Transverse colon (tissue), 4 donors: ENCODE measurements at regions not wholly inside any gene's neighbourhood (a gene's known extent, or its start where the extent isn't known, plus 50 kb on each side); places are given as distances from the start of the nearest gene placed in this dataset.
A peak's percentile ranks its signal among the peaks of the same experiment; 100 is the strongest.

Experiments
- DNase-seq: peaks from one replicate; pipeline ENCODE4 v3.0.0-alpha.2; 2019
- H3K27ac ChIP-seq, 4 donors: fragments of 200-600 bp; sonication (generic); 2 replicates each; pipeline ENCODE4 v1.5.1; 2016 to 2018; ENCODE audit warnings: inconsistent platforms in 4 of 4
- H3K27me3 ChIP-seq: fragments of 200-600 bp; sonication (generic); 2 replicates; pipeline ENCODE4 v1.5.1; 2017; ENCODE audit warnings: inconsistent platforms
- H3K36me3 ChIP-seq, 4 donors: fragments of 200-600 bp; sonication (generic); 2 replicates each; pipeline ENCODE4 v1.5.1; 2017 to 2019; ENCODE audit warnings: inconsistent platforms in 4 of 4
- H3K4me1 ChIP-seq, 4 donors: fragments of 200-600 bp; sonication (generic); 2 replicates each; pipeline ENCODE4 v1.5.1; 2017 to 2020; ENCODE audit warnings: inconsistent platforms in 4 of 4
- H3K4me3 ChIP-seq, 4 donors: fragments of 200-600 bp; sonication (generic); 1 replicate in 1 of 4; 2 replicates in 3 of 4; pipeline versions ENCODE4 v1.5.1 to v1.6.1; 2017 to 2019; ENCODE audit warnings: inconsistent platforms in 4 of 4
- H3K9me3 ChIP-seq, 2 donors: fragments of 200-600 bp; sonication (generic); 2 replicates each; pipeline ENCODE4 v1.5.1; 2017 to 2019; ENCODE audit warnings: inconsistent platforms in 2 of 2
- EP300 ChIP-seq: sonication (generic); formaldehyde crosslinking; IDR thresholded peaks from one replicate; pipeline ENCODE4 v1.6.1; 2017; ENCODE audit warnings: antibody characterized with exemption, low read depth
- POLR2A ChIP-seq: fragments of 450-650 bp; IDR thresholded peaks from one replicate; pipeline ENCODE4 v1.6.1; 2016; ENCODE audit warnings: antibody characterized with exemption, mild to moderate bottlenecking, moderate library complexity
- POLR2AphosphoS5 ChIP-seq, 3 donors: sonication (generic); formaldehyde crosslinking; IDR thresholded peaks; one replicate each; pipeline ENCODE4 v1.6.1; 2016; ENCODE audit warnings: antibody characterized with exemption in 3 of 3
- WGBS, 2 donors: methylation state at CpG; one replicate each; pipeline ENCODE4 v1.1.5; 2018; ENCODE audit warnings: low coverage in 1 of 2; 5-methylcytosine and 5-hydroxymethylcytosine counted together
- in situ Hi-C, 4 donors: fragments of 200-750 bp; cut with MboI; loops; one replicate each; pipeline versions ENCODE4 v1.15.0 to v1.15.1; 2017; ENCODE audit warnings: low sequenced_read_pairs in 3 of 4, low pct_ligation_motif_present in 1 of 4, low pct_unique_long_range_greater_than_20kb in 1 of 4
- intact Hi-C: fragments of 100-400 bp; cut with DNase I; formaldehyde crosslinking; loops from one replicate; pipeline ENCODE4 v1.15.1; 2023; ENCODE audit warnings: low total_unique reads
- TF ChIP-seq, protein P1 (sequence below), 5 experiments: fragments of 200-600 bp in 3 of 5; fragments of 450-650 bp in 2 of 5; sonication (generic) in 3 of 5; IDR thresholded peaks; 1 replicate in 2 of 5; 2 replicates in 3 of 5; pipeline ENCODE4 v1.5.1; 2016 to 2017; ENCODE audit warnings: antibody characterized with exemption in 5 of 5, inconsistent platforms in 3 of 5, mild to moderate bottlenecking in 2 of 5, moderate library complexity in 1 of 5

- intact Hi-C loops, result loop anchor here (5.0 kb wide), 1 partner anchor 1629 kb away; no protein-coding TSS in a partner anchor
- TF ChIP-seq EP300 (no peak), POLR2AphosphoS5 (IDR thresholded peaks at IDR 0.05) (no peak), POLR2A (no peak)
- TF ChIP-seq, protein P1, sequence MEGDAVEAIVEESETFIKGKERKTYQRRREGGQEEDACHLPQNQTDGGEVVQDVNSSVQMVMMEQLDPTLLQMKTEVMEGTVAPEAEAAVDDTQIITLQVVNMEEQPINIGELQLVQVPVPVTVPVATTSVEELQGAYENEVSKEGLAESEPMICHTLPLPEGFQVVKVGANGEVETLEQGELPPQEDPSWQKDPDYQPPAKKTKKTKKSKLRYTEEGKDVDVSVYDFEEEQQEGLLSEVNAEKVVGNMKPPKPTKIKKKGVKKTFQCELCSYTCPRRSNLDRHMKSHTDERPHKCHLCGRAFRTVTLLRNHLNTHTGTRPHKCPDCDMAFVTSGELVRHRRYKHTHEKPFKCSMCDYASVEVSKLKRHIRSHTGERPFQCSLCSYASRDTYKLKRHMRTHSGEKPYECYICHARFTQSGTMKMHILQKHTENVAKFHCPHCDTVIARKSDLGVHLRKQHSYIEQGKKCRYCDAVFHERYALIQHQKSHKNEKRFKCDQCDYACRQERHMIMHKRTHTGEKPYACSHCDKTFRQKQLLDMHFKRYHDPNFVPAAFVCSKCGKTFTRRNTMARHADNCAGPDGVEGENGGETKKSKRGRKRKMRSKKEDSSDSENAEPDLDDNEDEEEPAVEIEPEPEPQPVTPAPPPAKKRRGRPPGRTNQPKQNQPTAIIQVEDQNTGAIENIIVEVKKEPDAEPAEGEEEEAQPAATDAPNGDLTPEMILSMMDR (IDR thresholded peaks at IDR 0.05), result no peak
- peak overlapping the region in 2 of 4 donors; percentile 56 to 75 for H3K27ac ChIP-seq
Measured at GRCh38 chr12:4118601-4119156, 154.9 kb upstream of the CCND2 start.

DNA sequence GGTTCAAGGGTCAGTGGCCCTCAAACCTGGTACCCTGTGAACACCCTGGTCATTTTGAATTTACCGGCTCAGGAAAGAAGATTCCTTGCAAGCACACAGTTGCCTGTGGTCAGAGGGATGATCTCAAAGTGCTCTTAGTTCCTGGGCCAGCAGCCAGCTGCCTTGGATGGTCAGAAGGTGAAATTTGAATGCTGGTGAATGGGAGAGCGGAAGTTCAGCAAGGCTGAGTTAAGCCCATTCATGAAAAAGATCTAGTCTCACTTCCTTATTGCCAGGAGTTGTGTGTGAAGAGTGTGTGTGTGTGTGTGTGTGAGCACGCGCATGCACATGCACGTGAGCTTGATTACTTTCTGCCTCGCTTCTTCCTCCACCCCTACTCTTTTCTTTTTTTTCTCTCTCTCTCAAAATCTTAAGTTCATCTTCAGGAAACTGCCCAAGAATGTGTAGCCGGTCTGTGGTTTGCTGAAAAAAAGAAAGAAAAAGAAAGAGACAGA is 155.5 kb upstream of the CCND2 start:
- Histone ChIP-seq H3K27me3 (no peaks in the 10 kb centered on the region), H3K4me1 (peaks cover 23 to 33% (median 27%) of the 10 kb centered on the region in 4 donors), H3K36me3 (no peaks in the 10 kb centered on the region), H3K4me3 (no peak overlapping the region), H3K9me3 (no peaks in the 10 kb centered on the region), H3K27ac (peak overlapping the region; percentile 39 to 75 (median 62))
- in situ Hi-C loops (loop anchor here in 3 of 4 donors (10.0 to 25.0 kb wide), 2 partner anchors 157 to 169 kb away; partner anchors contain the start of gene CCND2 (in 1 of the 3)), intact Hi-C loops (loop anchor here (5.0 kb wide), 1 partner anchor 1629 kb away; no protein-coding TSS in a partner anchor)
- WGBS, 2 donors, result 7 to 11% methylated on average over 5 to 7 of the region's 7 CpGs
- TF ChIP-seq EP300, result no peak
- peak in 1 of 3 donors; percentile 32 for TF ChIP-seq POLR2AphosphoS5 (IDR thresholded peaks at IDR 0.05)
- TF ChIP-seq POLR2A, result peak; percentile 5
- DNase-seq, result peak; percentile 80

More at GRCh38 chr12:4118601-4119156, 154.9 kb upstream of the CCND2 start:
- WGBS, 2 donors, result 0 to 48% methylated on average over 2 to 7 of the region's 7 CpGs
- no peak for DNase-seq
- Histone ChIP-seq H3K4me1 (peaks cover 23 to 33% (median 27%) of the 10 kb centered on the region in 4 donors), H3K27me3 (no peaks in the 10 kb centered on the region), H3K4me3 (no peak overlapping the region), H3K36me3 (no peaks in the 10 kb centered on the region), H3K9me3 (no peaks in the 10 kb centered on the region)
- in situ Hi-C loops, result loop anchor here in 3 of 4 donors (10.0 to 25.0 kb wide), 2 partner anchors 156 to 169 kb away; partner anchors contain the start of gene CCND2 (in 1 of the 3)

DNA sequence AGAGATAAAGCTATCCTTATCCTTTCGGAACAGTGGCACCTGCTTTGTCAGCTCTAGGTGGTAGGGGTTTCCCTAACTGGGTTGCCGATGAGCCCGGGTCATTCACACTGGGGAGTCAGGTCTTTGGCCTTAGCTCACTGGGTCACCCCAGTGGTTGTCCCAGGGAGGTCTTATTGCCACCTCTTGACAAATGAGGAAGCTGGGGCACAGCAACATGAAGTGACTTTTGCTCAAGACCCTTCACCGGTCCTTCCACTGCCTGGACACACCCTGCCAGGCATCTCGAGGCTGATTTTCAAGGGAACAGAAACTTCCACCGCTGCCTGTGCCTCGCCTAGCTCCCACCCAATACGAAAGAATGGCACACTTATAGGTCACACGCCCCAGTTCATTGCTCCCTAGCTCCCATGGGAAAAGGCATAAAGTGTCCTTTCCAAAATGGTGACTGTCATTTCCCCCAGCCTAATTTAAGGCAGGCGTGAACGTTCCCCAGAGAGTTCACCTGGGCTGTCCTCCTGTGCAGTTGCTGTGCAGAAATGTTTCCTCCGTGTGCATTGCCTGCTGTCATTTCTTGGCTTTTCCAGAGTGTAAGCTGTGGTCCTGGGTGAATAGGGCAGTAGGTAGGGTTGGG is 156.1 kb upstream of the CCND2 start:
- DNase-seq, result peak; percentile 46
- H3K27ac ChIP-seq, result peak overlapping the region; percentile 39 to 75 (median 62)

GRCh38 chr12:4116251-4117111 is 157.1 kb upstream of the CCND2 start:
- in situ Hi-C loops, result loop anchor here in 3 of 4 donors (10.0 to 25.0 kb wide), 2 partner anchors 158 to 171 kb away; partner anchors contain the start of gene CCND2 (in 1 of the 3)
- H3K4me1 ChIP-seq, result peaks cover 23 to 33% (median 27%) of the 10 kb centered on the region in 4 donors
- no peaks in the 10 kb centered on the region for H3K9me3 ChIP-seq
- peak overlapping the region in 3 of 4 donors; percentile 25 to 75 (median 28) for H3K27ac ChIP-seq
- no peaks in the 10 kb centered on the region for H3K36me3 ChIP-seq
- H3K27me3 ChIP-seq, result no peaks in the 10 kb centered on the region
- WGBS, 2 donors, result 25 to 58% methylated on average over 1 to 12 of the region's 12 CpGs
- no peak overlapping the region for H3K4me3 ChIP-seq
- intact Hi-C loops, result loop anchor here (5.0 kb wide), 1 partner anchor 1631 kb away; no protein-coding TSS in a partner anchor
- DNase-seq, result peak; percentile 60
- TF ChIP-seq POLR2AphosphoS5 (IDR thresholded peaks at IDR 0.05) (peak in 2 of 3 donors; percentile 7 to 36), POLR2A (no peak)

More for the DNA sequence above, 156.1 kb upstream of the CCND2 start:
- no peak overlapping the region for H3K4me3 ChIP-seq
- H3K27me3 ChIP-seq, result no peaks in the 10 kb centered on the region
- TF ChIP-seq, protein P1 (IDR thresholded peaks at IDR 0.05), result no peak
- TF ChIP-seq POLR2A, result no peak
- TF ChIP-seq POLR2AphosphoS5 (IDR thresholded peaks at IDR 0.05), result no peak
- no peak for TF ChIP-seq EP300
- H3K36me3 ChIP-seq, result no peaks in the 10 kb centered on the region
- 56% methylated on average over 12 of the region's 12 CpGs; no CpG with 5 or more reads in 1 of the 2 donors for WGBS, 2 donors
- peaks cover 23 to 33% (median 27%) of the 10 kb centered on the region in 4 donors for H3K4me1 ChIP-seq
- in situ Hi-C loops (loop anchor here in 3 of 4 donors (10.0 to 25.0 kb wide), 2 partner anchors 157 to 170 kb away; partner anchors contain the start of gene CCND2 (in 1 of the 3)), intact Hi-C loops (loop anchor here (5.0 kb wide), 1 partner anchor 1630 kb away; no protein-coding TSS in a partner anchor)
- H3K9me3 ChIP-seq, result no peaks in the 10 kb centered on the region
